Glutamatergic neuron (in vitro differentiated cells): ENCODE measurements at regions not wholly inside any gene's neighbourhood (a gene's known extent, or its start where the extent isn't known, plus 50 kb on each side); places are given as distances from the start of the nearest gene placed in this dataset.

Experiments
- DNase-seq: peaks from one replicate; pipeline ENCODE4 v3.0.0; 2022
- H3K27ac Mint-ChIP-seq: one replicate; pipeline ENCODE4 v1.8.0; 2020; ENCODE audit warnings: mild to moderate bottlenecking, mixed read lengths, inconsistent platforms; ENCODE audit not compliant: unreplicated experiment
- H3K27me3 Mint-ChIP-seq: one replicate; pipeline ENCODE4 v1.8.0; 2020; ENCODE audit warnings: mild to moderate bottlenecking, moderate library complexity, mixed read lengths, inconsistent platforms; ENCODE audit not compliant: unreplicated experiment
- H3K36me3 Mint-ChIP-seq: one replicate; pipeline ENCODE4 v1.8.0; 2020; ENCODE audit warnings: mild to moderate bottlenecking, mixed read lengths, inconsistent platforms; ENCODE audit not compliant: unreplicated experiment
- H3K4me1 Mint-ChIP-seq: one replicate; pipeline ENCODE4 v1.8.0; 2020; ENCODE audit warnings: mild to moderate bottlenecking, low read depth, mixed read lengths, inconsistent platforms; ENCODE audit not compliant: unreplicated experiment
- H3K4me3 Mint-ChIP-seq: one replicate; pipeline ENCODE4 v1.8.0; 2020; ENCODE audit warnings: mild to moderate bottlenecking, mixed read lengths, inconsistent platforms; ENCODE audit not compliant: unreplicated experiment
- H3K9me3 Mint-ChIP-seq: one replicate; pipeline ENCODE4 v1.8.0; 2020; ENCODE audit warnings: mild to moderate bottlenecking, moderate library complexity, mixed read lengths, inconsistent platforms; ENCODE audit not compliant: unreplicated experiment
- TF ChIP-seq, protein P1 (sequence below): fragments of 200-600 bp; sonication (generic); IDR thresholded peaks from one replicate; pipeline ENCODE4 v1.5.0; 2021; ENCODE audit not compliant: partially characterized antibody, unreplicated experiment

GRCh38 chrX:149992918-149993317 is 54.6 kb upstream of the EOLA2 start:
- TF ChIP-seq, protein P1, sequence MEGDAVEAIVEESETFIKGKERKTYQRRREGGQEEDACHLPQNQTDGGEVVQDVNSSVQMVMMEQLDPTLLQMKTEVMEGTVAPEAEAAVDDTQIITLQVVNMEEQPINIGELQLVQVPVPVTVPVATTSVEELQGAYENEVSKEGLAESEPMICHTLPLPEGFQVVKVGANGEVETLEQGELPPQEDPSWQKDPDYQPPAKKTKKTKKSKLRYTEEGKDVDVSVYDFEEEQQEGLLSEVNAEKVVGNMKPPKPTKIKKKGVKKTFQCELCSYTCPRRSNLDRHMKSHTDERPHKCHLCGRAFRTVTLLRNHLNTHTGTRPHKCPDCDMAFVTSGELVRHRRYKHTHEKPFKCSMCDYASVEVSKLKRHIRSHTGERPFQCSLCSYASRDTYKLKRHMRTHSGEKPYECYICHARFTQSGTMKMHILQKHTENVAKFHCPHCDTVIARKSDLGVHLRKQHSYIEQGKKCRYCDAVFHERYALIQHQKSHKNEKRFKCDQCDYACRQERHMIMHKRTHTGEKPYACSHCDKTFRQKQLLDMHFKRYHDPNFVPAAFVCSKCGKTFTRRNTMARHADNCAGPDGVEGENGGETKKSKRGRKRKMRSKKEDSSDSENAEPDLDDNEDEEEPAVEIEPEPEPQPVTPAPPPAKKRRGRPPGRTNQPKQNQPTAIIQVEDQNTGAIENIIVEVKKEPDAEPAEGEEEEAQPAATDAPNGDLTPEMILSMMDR = no peak
- H3K36me3 Mint-ChIP-seq = no peaks in the 10 kb centered on the region
- DNase-seq = no peak
- no peaks in the 10 kb centered on the region for H3K4me1 Mint-ChIP-seq
- no peak overlapping the region for H3K27ac Mint-ChIP-seq
- H3K9me3 Mint-ChIP-seq = peaks cover 1% of the 10 kb centered on the region
- no peaks in the 10 kb centered on the region for H3K27me3 Mint-ChIP-seq
- no peak overlapping the region for H3K4me3 Mint-ChIP-seq

DNA sequence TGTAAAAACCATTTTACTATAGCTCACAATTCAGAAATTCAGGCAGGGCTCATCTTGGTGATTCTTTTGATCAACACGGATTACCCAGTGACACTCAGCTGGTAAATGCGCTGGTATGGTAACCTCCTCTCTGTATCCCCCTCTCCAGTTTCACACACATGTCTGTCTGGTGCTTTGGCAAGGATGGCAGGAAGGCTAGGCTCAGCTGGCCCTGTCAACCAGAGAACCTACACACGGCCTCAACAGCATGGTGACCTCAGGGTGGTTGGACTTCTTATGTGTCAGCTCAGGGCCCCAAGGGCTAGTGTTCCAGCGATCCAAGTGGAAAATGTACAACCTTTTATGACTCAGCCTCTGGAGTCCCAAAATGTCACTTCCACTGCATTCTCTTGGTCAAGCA is 55.7 kb upstream of the EOLA2 start:
- no peak overlapping the region for H3K4me3 Mint-ChIP-seq
- TF ChIP-seq, protein P1 = no peak
- peaks cover 1% of the 10 kb centered on the region for H3K9me3 Mint-ChIP-seq
- H3K27me3 Mint-ChIP-seq = no peaks in the 10 kb centered on the region
- H3K27ac Mint-ChIP-seq = no peak overlapping the region
- no peaks in the 10 kb centered on the region for H3K36me3 Mint-ChIP-seq
- no peaks in the 10 kb centered on the region for H3K4me1 Mint-ChIP-seq
- DNase-seq = no peak

DNA sequence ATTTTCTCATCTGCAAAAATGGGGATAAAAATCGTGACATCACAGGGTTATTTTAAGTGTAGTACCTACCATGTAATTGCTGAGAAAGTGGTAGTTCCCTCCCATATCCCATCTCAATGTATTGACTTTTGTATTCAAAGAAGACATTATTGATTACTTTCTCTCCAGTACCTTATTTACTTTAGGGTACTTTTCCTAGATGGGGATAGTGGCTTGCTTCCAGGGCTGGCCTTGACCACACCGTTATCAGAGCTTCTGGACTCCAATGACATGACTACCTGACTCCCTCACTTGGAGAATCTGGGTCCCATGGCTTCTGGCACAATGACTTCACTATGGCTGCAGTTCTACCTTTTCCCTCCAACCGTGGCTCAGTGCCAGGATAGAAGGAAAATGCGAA is 58.2 kb upstream of the EOLA2 start:
- Mint-ChIP-seq H3K36me3 (no peaks in the 10 kb centered on the region), H3K27me3 (no peaks in the 10 kb centered on the region), H3K4me1 (no peaks in the 10 kb centered on the region), H3K27ac (no peak overlapping the region), H3K9me3 (no peaks in the 10 kb centered on the region), H3K4me3 (no peak overlapping the region)
- no peak for DNase-seq
- TF ChIP-seq, protein P1 = no peak

DNA sequence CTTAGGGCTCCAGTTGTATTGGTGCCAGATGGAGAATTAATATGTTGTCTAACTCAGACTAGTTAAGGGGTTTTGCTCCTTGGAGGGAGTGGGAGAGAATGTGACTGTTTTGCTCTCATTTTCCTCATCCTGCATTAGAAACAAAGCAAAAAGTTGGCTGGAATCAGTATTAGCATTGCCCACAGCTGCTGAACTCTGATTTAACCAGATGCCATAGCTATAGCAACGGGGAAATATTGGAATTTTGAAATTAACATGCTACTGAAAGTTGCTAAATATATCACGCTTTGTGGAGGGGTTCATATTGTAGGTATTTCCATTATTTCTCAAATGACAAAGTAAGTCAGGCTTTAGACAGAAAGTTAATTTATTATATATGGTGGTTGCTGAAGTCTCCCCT is 66.7 kb upstream of the EOLA2 start:
- Mint-ChIP-seq H3K27ac (no peak overlapping the region), H3K9me3 (no peaks in the 10 kb centered on the region), H3K4me3 (no peak overlapping the region), H3K36me3 (no peaks in the 10 kb centered on the region), H3K4me1 (peaks cover 1% of the 10 kb centered on the region), H3K27me3 (no peaks in the 10 kb centered on the region)
- TF ChIP-seq, protein P1 = no peak
- no peak for DNase-seq

DNA sequence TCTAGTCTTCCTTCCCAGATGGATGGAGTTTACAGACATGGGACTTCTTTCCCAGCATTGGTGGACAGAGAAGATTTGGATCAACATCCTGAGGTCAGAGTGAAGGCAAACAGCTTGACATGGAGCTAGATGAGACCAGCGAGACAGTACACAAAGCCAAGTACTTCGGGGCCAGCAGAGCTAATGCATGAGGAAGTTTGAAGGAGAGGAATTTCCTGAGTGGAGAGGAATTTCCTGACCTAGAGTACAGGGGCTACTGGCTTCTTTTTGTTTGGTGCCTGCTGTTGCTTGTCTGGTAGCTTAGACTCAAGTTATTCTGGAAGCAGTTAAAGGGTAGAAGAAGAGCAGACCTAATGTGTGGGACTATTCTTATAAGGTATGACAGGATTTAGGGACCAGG is 69.1 kb upstream of the EOLA2 start:
- TF ChIP-seq, protein P1 = no peak
- Mint-ChIP-seq H3K4me3 (no peak overlapping the region), H3K4me1 (peaks cover 1% of the 10 kb centered on the region), H3K27ac (no peak overlapping the region), H3K36me3 (no peaks in the 10 kb centered on the region), H3K27me3 (no peaks in the 10 kb centered on the region), H3K9me3 (no peaks in the 10 kb centered on the region)
- DNase-seq = no peak
